Endodermal cell (in vitro differentiated cells): ENCODE measurements at regions not wholly inside any gene's neighbourhood (a gene's known extent, or its start where the extent isn't known, plus 50 kb on each side); places are given as distances from the start of the nearest gene placed in this dataset.

Source experiments
- DNase-seq: peaks from one replicate; pipeline ENCODE4 v3.0.0-alpha.2; 2017
- H3K27ac ChIP-seq: 2 replicates; pipeline ENCODE4 v1.5.1; 2013; ENCODE audit warnings: mild to moderate bottlenecking, low read depth, low read length, moderate library complexity
- H3K27me3 ChIP-seq: 2 replicates; pipeline ENCODE4 v1.6.1; 2013; ENCODE audit warnings: mild to moderate bottlenecking, low read length, moderate library complexity; ENCODE audit not compliant: insufficient read depth, control insufficient read depth, poor library complexity, severe bottlenecking
- H3K36me3 ChIP-seq: 2 replicates; pipeline ENCODE4 v1.7.0; 2013; ENCODE audit warnings: mild to moderate bottlenecking, low read length, moderate library complexity; ENCODE audit not compliant: control insufficient read depth, insufficient read depth
- H3K4me1 ChIP-seq: one replicate; pipeline ENCODE4 v1.7.0; 2013; ENCODE audit warnings: low read length; ENCODE audit not compliant: control insufficient read depth, insufficient read depth
- H3K4me3 ChIP-seq: 2 replicates; pipeline ENCODE4 v1.5.1; 2013; ENCODE audit warnings: mild to moderate bottlenecking, low read length, moderate library complexity
- H3K9ac ChIP-seq: 2 replicates; pipeline ENCODE4 v1.6.1; 2013; ENCODE audit warnings: mild to moderate bottlenecking, low read length, moderate library complexity; ENCODE audit not compliant: poor library complexity, severe bottlenecking; ENCODE audit errors: extremely low read depth
- H3K9me3 ChIP-seq: 2 replicates; pipeline ENCODE4 v1.6.1; 2013; ENCODE audit warnings: mild to moderate bottlenecking, low read length, moderate library complexity; ENCODE audit not compliant: control insufficient read depth
- H3K27ac Mint-ChIP-seq: 2 replicates; pipeline ENCODE4 v1.8.0; 2020; ENCODE audit warnings: mixed read lengths
- H3K27me3 Mint-ChIP-seq: 2 replicates; pipeline ENCODE4 v1.8.0; 2021; ENCODE audit warnings: mild to moderate bottlenecking, mixed read lengths; ENCODE audit not compliant: insufficient read depth
- H3K36me3 Mint-ChIP-seq: 2 replicates; pipeline ENCODE4 v1.8.0; 2020; ENCODE audit warnings: low read depth, mixed read lengths
- H3K4me1 Mint-ChIP-seq: 2 replicates; pipeline ENCODE4 v1.8.0; 2020; ENCODE audit warnings: mixed read lengths
- H3K4me3 Mint-ChIP-seq: 2 replicates; pipeline ENCODE4 v1.8.0; 2020; ENCODE audit warnings: mild to moderate bottlenecking, moderate library complexity, mixed read lengths
- H3K9me3 Mint-ChIP-seq: 2 replicates; pipeline ENCODE4 v1.8.0; 2020; ENCODE audit warnings: mild to moderate bottlenecking, mixed read lengths
- CTCF ChIP-seq: fragments of 200-600 bp; sonication (generic); conservative IDR thresholded peaks from 2 replicates; pipeline ENCODE4 v1.5.0; 2021; ENCODE audit warnings: antibody characterized with exemption, mild to moderate bottlenecking
- WGBS, 2 experiments: methylation state at CpG; one replicate each; pipeline versions ENCODE4 v1.1.5 to v1.1.7; 2013; ENCODE audit warnings: missing lambda C conversion rate in 2 of 2, mixed read lengths in 1 of 2; ENCODE audit not compliant: insufficient coverage in 1 of 2, insufficient read length in 1 of 2; 5-methylcytosine and 5-hydroxymethylcytosine counted together

GRCh38 chr7:12117170-12117569, 93.9 kb upstream of the TMEM106B start:
- no peaks in the 10 kb centered on the region for H3K36me3 ChIP-seq
- Mint-ChIP-seq H3K36me3 (no peaks in the 10 kb centered on the region), H3K27me3 (peaks cover 8% of the 10 kb centered on the region), H3K4me3 (no peak overlapping the region), H3K9me3 (no peaks in the 10 kb centered on the region), H3K27ac (no peak overlapping the region), H3K4me1 (no peaks in the 10 kb centered on the region)
- DNase-seq, result no peak
- H3K27ac ChIP-seq, result no peak overlapping the region
- H3K27me3 ChIP-seq, result peaks cover 6% of the 10 kb centered on the region
- no peak for TF ChIP-seq CTCF
- H3K9me3 ChIP-seq, result no peaks in the 10 kb centered on the region
- H3K4me3 ChIP-seq, result no peak overlapping the region
- H3K9ac ChIP-seq, result no peak overlapping the region
- H3K4me1 ChIP-seq, result no peaks in the 10 kb centered on the region
- 82% methylated on average over 2 of the region's 2 CpGs; no CpG with 5 or more reads in 1 of the 2 experiments for WGBS, 2 experiments

- Histone ChIP-seq H3K9ac (no peak overlapping the region), H3K27ac (peak overlapping the region; percentile 74), H3K27me3 (no peaks in the 10 kb centered on the region), H3K4me3 (no peak overlapping the region), H3K36me3 (no peaks in the 10 kb centered on the region), H3K9me3 (no peaks in the 10 kb centered on the region), H3K4me1 (no peaks in the 10 kb centered on the region)
- no peaks in the 10 kb centered on the region for H3K27me3 Mint-ChIP-seq
- no peaks in the 10 kb centered on the region for H3K36me3 Mint-ChIP-seq
- no peak for TF ChIP-seq CTCF
- WGBS, 2 experiments, result 56 to 83% methylated on average over 1 to 4 of the region's 4 CpGs
- no peak overlapping the region for H3K27ac Mint-ChIP-seq
- H3K9me3 Mint-ChIP-seq, result no peaks in the 10 kb centered on the region
- peak; percentile 45 for DNase-seq
- H3K4me3 Mint-ChIP-seq, result no peak overlapping the region
- no peaks in the 10 kb centered on the region for H3K4me1 Mint-ChIP-seq
Measured at GRCh38 chr7:12119620-12120303, 91.3 kb upstream of the TMEM106B start.

- H3K36me3 Mint-ChIP-seq, result no peaks in the 10 kb centered on the region
- no peak for DNase-seq
- H3K4me3 Mint-ChIP-seq, result no peak overlapping the region
- H3K4me3 ChIP-seq, result no peak overlapping the region
- H3K27me3 ChIP-seq, result no peaks in the 10 kb centered on the region
- no peak for TF ChIP-seq CTCF
- WGBS, 2 experiments, result no CpG with 5 or more reads among the region's 1 CpG
- H3K27me3 Mint-ChIP-seq, result no peaks in the 10 kb centered on the region
- no peaks in the 10 kb centered on the region for H3K9me3 Mint-ChIP-seq
- H3K9me3 ChIP-seq, result no peaks in the 10 kb centered on the region
- H3K4me1 ChIP-seq, result no peaks in the 10 kb centered on the region
- H3K4me1 Mint-ChIP-seq, result no peaks in the 10 kb centered on the region
- no peak overlapping the region for H3K27ac ChIP-seq
- no peaks in the 10 kb centered on the region for H3K36me3 ChIP-seq
- no peak overlapping the region for H3K27ac Mint-ChIP-seq
- H3K9ac ChIP-seq, result no peak overlapping the region
Measured at GRCh38 chr7:12120632-12121031, 90.5 kb upstream of the TMEM106B start.
